Fibroblast of the aortic adventitia (primary cell): ENCODE measurements at regions not wholly inside any gene's neighbourhood (a gene's known extent, or its start where the extent isn't known, plus 50 kb on each side); places are given as distances from the start of the nearest gene placed in this dataset.

Experiments used
- DNase-seq: peaks from one replicate; pipeline ENCODE4 v3.0.0-alpha.2; 2010; ENCODE audit warnings: low read depth
- H3K4me3 ChIP-seq: 2 replicates; pipeline ENCODE4 v1.5.1; 2011; ENCODE audit warnings: low read depth, mild to moderate bottlenecking, control low read depth, low read length, moderate library complexity
- TF ChIP-seq, protein P1 (sequence below): IDR thresholded peaks from 2 replicates; pipeline ENCODE4 v1.5.1; 2011; ENCODE audit warnings: mild to moderate bottlenecking, low read length, control low read depth, inconsistent platforms; ENCODE audit not compliant: insufficient read depth

- peak; percentile 54 for DNase-seq
- no peak overlapping the region for H3K4me3 ChIP-seq
- TF ChIP-seq, protein P1, sequence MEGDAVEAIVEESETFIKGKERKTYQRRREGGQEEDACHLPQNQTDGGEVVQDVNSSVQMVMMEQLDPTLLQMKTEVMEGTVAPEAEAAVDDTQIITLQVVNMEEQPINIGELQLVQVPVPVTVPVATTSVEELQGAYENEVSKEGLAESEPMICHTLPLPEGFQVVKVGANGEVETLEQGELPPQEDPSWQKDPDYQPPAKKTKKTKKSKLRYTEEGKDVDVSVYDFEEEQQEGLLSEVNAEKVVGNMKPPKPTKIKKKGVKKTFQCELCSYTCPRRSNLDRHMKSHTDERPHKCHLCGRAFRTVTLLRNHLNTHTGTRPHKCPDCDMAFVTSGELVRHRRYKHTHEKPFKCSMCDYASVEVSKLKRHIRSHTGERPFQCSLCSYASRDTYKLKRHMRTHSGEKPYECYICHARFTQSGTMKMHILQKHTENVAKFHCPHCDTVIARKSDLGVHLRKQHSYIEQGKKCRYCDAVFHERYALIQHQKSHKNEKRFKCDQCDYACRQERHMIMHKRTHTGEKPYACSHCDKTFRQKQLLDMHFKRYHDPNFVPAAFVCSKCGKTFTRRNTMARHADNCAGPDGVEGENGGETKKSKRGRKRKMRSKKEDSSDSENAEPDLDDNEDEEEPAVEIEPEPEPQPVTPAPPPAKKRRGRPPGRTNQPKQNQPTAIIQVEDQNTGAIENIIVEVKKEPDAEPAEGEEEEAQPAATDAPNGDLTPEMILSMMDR = no peak
These were observed 243.1 kb downstream of the ALDH8A1 start for GRCh38 chr6:134706806-134707205.

DNA sequence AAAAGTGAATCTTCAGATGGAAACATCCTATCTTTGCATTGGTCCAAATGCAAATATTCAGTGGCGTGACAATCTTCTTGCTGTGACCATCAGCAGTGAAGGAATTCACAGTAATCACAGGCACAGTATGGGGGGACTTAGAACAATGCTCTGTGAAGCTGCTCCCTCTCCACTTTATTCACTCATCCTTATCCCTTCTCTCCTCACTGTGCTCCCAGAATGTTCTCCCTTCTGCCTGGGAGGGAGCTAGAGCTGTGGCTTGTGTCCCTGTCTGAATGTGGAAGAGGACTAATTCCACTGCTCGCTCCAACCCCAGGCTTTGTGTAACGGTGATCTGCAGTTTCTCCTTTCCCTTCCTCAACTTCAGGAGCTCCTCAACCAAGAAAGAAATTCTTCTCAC, 243.7 kb downstream of the ALDH8A1 start:
- DNase-seq = no peak
- H3K4me3 ChIP-seq = no peak overlapping the region
- TF ChIP-seq, protein P1 = peak; percentile 17

- H3K4me3 ChIP-seq = no peak overlapping the region
- DNase-seq = no peak
- TF ChIP-seq, protein P1 = no peak
These were observed 246.7 kb downstream of the ALDH8A1 start for GRCh38 chr6:134703206-134703605.

- no peak overlapping the region for H3K4me3 ChIP-seq
- TF ChIP-seq, protein P1 = no peak
- DNase-seq = no peak
These were observed 247.6 kb downstream of the ALDH8A1 start for GRCh38 chr6:134702279-134702678.

DNA sequence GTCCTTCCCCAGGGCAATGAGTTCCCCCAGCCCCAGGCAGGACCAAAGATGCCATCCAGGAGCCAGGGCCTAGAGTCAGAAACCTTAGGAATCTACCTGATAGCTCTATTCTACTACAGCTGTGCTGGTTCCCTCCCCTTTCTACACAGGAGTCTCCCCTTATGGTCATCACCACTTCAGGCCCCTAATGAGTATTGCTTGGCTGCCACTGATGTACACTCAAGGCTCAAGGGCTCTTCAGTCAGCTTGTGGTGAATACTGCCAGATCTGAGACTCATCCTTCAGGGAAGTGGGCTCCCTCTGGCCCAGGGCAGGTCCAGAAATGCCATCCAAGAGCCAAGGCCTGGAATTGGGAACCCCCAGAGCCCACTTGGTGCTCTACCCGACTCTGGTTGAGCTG, 248.6 kb downstream of the ALDH8A1 start:
- DNase-seq = no peak

GRCh38 chr6:134698228-134698627, 251.7 kb downstream of the ALDH8A1 start:
- DNase-seq = no peak
- TF ChIP-seq, protein P1 = no peak
- H3K4me3 ChIP-seq = no peak overlapping the region

More for the DNA sequence above, 248.6 kb downstream of the ALDH8A1 start:
- no peak overlapping the region for H3K4me3 ChIP-seq
- TF ChIP-seq, protein P1 = no peak

DNA sequence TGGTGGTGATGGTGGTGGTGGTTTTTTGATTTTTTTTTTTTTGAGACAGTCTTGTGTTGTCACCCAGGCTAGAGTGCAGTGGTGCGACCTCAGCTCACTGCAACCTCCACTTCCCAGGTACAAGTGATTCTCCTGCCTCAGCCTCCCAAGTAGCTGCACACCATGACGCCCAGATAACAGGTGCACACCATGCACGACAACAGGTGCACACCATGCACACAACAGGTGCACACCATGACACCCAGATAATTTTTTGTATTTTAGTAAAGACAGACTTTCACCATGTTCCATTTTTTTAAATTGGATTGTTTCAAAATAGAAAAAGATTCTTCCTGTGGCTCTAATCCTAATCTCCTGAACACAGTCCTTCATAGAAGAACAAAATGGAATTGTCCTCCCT, 257.9 kb downstream of the ALDH8A1 start:
- TF ChIP-seq, protein P1 = no peak
- no peak overlapping the region for H3K4me3 ChIP-seq
- DNase-seq = no peak
